ENCODE measurements at regions not wholly inside any gene's neighbourhood (a gene's known extent, or its start where the extent isn't known, plus 50 kb on each side); places are given as distances from the start of the nearest gene placed in this dataset.

- DNase-seq = no peak
Measured at GRCh38 chr16:56140645-56141044, 50.6 kb upstream of the GNAO1 start.

- no peak for DNase-seq
Measured at GRCh38 chr16:56137269-56137668, 54.0 kb upstream of the GNAO1 start.

- DNase-seq = no peak
Measured at GRCh38 chr16:56136256-56136655, 55.0 kb upstream of the GNAO1 start.

GRCh38 chr16:56134790-56135189, 56.5 kb upstream of the GNAO1 start:
- DNase-seq = no peak

- DNase-seq = no peak
Measured at GRCh38 chr16:56125922-56126321, 65.4 kb upstream of the GNAO1 start.

- DNase-seq = no peak
Measured at GRCh38 chr16:56122251-56122650, 69.0 kb upstream of the GNAO1 start.

GRCh38 chr16:56121156-56121500, 70.2 kb upstream of the GNAO1 start:
- no peak for DNase-seq

GRCh38 chr16:56120447-56121155, 70.7 kb upstream of the GNAO1 start:
- DNase-seq = no peak

GRCh38 chr16:56119133-56119532, 72.2 kb upstream of the GNAO1 start:
- DNase-seq = no peak

- no peak for DNase-seq
Measured at GRCh38 chr16:56116577-56116964, 74.7 kb upstream of the GNAO1 start.

GRCh38 chr16:56115817-56116576, 75.3 kb upstream of the GNAO1 start:
- DNase-seq = no peak

- no peak for DNase-seq
Measured at GRCh38 chr16:56113223-56113622, 78.1 kb upstream of the GNAO1 start.

- no peak for DNase-seq
Measured at GRCh38 chr16:56111100-56111499, 80.2 kb upstream of the GNAO1 start.

- no peak for DNase-seq
Measured at GRCh38 chr16:56109994-56110393, 81.3 kb upstream of the GNAO1 start.

- no peak for DNase-seq
Measured at GRCh38 chr16:56109205-56109604, 82.1 kb upstream of the GNAO1 start.

- no peak for DNase-seq
Measured at GRCh38 chr16:56108724-56109123, 82.6 kb upstream of the GNAO1 start.

- DNase-seq = no peak
Measured at GRCh38 chr16:56108056-56108471, 83.2 kb upstream of the GNAO1 start.

- DNase-seq = no peak
Measured at GRCh38 chr16:56106527-56106926, 84.8 kb upstream of the GNAO1 start.

- no peak for DNase-seq
Measured at GRCh38 chr16:56102906-56103305, 88.4 kb upstream of the GNAO1 start.

GRCh38 chr16:56102183-56102686, 89.1 kb upstream of the GNAO1 start:
- DNase-seq = no peak

- no peak for DNase-seq
Measured at GRCh38 chr16:56101480-56101879, 89.8 kb upstream of the GNAO1 start.

- no peak for DNase-seq
Measured at GRCh38 chr16:56097306-56097705, 94.0 kb upstream of the GNAO1 start.

- DNase-seq = no peak
Measured at GRCh38 chr16:56094231-56094630, 97.1 kb upstream of the GNAO1 start.

- DNase-seq = no peak
Measured at GRCh38 chr16:56093055-56093454, 98.2 kb upstream of the GNAO1 start.

- no peak for DNase-seq
Measured at GRCh38 chr16:56090076-56090475, 101.2 kb upstream of the GNAO1 start.
